Forelimb muscle (tissue), 1 donor: ENCODE measurements at regions not wholly inside any gene's neighbourhood (a gene's known extent, or its start where the extent isn't known, plus 50 kb on each side); places are given as distances from the start of the nearest gene placed in this dataset.

ENCODE experiments used
- DNase-seq: peaks from one replicate; pipeline ENCODE4 v3.0.0-alpha.2; 2013; ENCODE audit warnings: low read depth

GRCh38 chr20:40232273-40232672, 456.8 kb downstream of the MAFB start:
- DNase-seq, result no peak

GRCh38 chr20:40230486-40230885, 458.6 kb downstream of the MAFB start:
- no peak for DNase-seq

DNA sequence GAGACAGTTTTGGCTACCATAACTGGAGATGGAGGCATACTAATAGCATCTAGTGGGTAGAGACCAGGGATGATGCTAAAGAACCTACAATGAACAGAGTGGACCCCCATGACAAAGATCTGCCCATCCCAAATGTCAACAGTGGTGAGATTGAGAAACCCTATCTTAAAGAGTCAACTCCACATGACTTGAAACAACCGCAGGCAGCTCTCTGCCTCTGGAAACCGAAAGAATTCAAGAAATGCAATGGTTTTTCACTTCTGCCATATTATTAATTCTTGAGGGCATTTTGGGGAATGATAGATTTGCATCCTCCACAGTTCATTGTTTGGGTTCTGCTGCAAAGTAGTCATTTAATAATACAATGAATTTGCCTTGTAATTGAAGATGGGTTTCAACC, 463.4 kb downstream of the MAFB start:
- no peak for DNase-seq

DNA sequence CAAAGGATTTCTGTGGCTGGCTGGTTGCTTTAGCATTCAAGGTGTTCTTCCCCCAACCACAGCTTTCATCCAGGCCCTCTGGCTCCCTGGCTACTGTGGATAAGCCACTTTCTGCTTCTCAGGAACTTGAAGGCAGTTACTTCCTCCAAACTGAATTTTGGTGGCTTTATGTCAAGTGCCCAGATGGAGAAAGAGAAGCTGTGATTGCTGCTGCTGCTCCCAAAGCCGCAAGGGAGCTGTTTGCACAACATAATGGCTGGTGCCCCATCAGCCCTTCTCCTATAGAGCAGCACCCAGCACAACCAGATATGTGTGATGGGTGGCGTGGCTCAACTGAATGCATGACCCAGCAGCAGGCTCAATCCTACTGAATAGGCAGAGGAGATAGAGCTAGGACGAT, 465.2 kb downstream of the MAFB start:
- DNase-seq, result no peak

DNA sequence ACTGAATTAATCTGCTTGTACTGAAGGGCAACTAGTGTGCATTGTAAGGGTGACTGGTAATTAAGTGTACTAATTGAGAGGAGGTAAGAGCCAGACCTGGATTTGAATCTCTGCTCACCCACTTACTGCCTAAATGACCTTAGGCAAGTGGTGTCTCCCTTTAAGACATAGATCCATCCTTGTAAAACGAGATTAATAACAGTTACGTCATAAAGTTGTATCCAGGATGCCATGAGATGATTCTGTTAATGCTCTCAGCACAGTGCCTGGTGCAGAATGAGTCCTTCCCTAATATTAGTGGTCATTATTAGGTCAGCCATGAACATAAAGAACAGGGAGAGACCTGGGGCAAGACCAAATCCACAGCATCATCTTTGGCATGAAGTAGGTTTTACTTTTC, 470.1 kb downstream of the MAFB start:
- DNase-seq, result no peak

DNA sequence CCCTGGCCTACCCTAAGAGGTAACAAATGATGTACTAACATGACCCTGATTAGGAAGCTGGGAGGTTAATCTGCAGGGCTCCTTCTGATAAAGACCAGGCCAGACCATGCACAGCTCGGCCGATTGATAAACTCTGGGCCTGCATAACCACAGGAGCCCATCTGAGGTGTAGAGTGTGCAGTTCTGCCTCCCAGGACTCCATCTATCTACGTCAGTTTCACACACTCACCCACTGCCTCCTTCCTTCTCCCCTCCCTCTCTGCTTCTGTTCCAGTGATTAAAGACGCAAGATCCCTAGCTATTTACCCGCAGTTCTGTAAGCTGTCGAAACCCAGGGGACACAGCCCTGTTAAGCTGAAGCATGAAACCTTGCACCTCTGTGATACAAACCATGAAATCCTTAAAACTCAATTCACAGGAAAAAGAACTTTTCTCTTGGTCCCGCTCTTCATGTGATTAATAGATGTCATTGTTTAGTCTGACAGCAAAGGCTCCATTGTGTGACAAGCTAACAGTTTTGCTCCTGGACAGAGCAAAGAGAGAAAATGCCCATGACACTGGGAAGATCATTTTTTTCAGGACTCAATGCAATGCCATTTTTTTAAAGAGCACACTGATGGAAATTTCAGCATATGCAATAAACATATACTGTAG, 470.6 kb downstream of the MAFB start:
- DNase-seq, result no peak

DNA sequence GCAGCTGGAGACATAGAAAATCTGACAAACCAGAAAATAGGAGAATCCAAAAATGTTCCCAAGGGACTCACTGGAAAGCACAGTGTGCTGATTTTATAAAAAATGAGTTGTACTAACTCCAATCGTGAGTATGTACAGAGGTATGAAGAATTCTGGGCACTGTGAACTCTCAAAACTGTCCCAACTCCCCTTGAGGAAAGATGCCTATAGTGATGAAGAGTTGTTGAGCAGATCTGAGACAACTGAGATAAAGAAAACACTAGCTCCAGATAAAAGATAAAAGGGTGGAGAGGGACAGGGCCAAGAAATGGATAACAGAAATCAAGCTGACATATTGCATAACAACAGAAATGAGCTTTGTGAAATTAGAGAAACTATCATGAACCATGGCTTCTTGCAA, 481.4 kb downstream of the MAFB start:
- DNase-seq, result no peak

DNA sequence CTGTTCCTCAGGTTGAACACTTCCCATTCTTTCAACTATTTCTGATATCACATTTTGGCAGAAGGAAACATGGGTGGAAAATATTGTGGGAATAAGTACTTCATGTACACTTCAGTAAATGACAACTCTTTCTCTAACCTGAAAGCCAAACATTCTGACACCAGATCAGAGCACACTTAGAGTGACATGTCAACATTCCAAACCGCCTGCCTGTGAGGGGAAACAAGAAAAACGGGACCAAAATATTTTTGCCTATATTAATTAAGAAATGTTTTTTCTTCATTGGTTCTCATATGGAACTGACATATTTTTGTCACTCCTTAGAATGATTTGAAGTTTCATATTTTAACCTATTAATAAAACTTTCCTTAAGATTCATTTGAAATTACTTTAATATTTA, 483.1 kb downstream of the MAFB start:
- no peak for DNase-seq

DNA sequence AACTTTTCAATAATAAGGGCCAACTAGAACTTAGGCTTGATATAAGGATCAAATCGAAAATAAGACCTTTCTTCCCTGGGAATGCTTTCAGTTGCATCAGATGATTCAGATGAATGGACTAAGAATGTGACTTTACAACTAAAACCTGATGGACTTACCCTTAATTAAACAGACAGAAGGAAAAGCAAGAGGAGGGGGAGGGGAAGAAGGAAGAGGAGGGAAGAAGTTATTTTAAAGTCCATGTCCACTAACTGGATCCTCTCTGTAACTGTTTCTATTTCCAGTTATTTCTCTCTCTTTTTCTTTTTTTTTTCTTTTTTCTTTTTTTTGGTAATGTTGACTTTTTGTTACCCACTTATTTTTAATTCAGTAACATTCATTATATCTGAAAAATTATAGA, 486.0 kb downstream of the MAFB start:
- DNase-seq, result no peak

GRCh38 chr20:40197691-40198090, 491.3 kb downstream of the MAFB start:
- DNase-seq, result no peak

DNA sequence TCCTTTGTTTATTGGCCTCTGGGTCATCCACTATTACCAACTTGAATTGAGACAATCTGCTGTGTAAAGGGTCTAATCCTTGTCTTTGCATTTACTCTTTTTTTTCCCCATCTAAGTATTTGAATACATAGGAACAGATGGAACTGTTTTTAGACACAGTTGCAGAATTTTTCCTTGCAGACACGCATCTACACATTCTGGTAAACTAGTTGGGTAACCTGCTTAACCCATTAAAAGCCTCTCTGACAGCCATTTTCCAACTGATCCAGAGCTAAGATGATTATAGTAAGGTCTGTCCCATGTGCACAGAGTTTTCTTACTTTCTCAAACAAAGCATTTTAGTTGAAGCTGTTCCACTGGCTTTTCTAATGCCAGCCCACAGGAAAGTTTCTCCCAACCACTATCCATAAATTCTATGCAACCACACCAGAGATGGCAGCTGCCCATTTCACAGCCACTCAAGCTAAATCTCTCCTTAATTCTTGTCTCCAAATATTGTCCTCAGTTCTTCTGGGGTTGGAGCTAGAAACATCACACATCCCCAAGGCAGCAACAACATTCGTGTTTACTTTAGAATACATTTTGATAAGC, 492.1 kb downstream of the MAFB start:
- no peak for DNase-seq

DNA sequence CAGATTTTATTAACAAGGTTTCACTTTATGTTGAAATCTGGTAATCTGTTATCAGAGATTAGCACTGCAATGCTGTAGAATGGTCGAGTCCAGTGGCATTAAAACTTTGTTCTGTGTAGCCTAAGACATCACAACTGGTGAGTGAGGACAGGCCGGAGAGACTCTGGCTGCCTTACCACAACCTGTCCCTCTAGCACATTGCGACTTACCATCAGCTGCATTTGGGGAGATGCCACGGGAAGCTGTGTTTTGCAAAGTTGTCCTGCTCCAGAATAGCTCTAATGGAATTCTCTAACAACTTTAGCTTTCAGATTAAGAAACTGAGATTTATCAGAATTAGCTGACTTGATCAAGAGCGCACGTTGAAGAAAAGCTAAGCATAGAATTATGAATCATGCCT, 493.3 kb downstream of the MAFB start:
- no peak for DNase-seq

- no peak for DNase-seq
Measured at GRCh38 chr20:40192529-40192928, 496.5 kb downstream of the MAFB start.

DNA sequence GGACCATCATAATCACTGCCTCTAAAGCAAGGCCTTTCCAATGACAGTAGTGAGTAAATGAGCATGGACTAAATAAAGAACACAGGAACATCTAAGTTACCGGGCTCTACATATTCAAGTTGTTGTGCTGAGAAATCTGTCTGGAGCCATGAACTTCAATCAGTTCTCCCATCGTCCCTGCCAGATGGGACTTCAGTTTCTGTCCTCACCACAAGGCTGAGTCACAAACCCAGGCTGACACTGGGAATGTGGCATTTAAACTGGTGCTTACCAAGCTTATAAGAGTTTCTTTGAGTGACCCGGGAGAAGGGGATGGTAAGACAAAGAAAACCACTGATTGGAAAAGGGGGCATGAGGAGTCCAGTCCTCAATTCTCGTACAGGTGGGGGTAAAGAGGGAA, 497.0 kb downstream of the MAFB start:
- no peak for DNase-seq

- DNase-seq, result no peak
Measured at GRCh38 chr20:40191573-40191972, 497.5 kb downstream of the MAFB start.

- no peak for DNase-seq
Measured at GRCh38 chr20:40189621-40190020, 499.4 kb downstream of the MAFB start.

DNA sequence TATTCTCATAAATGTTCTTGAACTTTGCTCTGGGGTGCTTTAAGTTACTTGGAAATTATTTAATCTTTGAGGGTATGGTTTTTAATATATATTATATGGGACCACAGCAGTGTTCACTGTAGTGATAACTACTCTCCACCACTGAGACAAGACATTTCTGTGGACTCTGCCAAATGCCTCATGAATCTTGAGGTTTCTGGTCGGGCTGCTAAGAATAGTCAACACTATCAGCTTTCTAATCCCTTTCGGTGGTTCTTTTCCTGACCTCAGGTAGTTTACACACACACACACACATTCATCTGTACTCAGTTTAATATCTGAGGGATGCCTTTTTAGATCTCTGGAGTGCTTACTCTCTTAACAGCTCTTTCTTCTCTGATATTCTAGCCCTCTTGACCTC, 500.7 kb downstream of the MAFB start:
- no peak for DNase-seq

GRCh38 chr20:40186826-40187225, 502.2 kb downstream of the MAFB start:
- no peak for DNase-seq

GRCh38 chr20:40181676-40182075, 507.4 kb downstream of the MAFB start:
- no peak for DNase-seq

- no peak for DNase-seq
Measured at GRCh38 chr20:40176098-40176841, 512.8 kb downstream of the MAFB start.

GRCh38 chr20:40175296-40175695, 513.7 kb downstream of the MAFB start:
- DNase-seq, result no peak

GRCh38 chr20:40173872-40174271, 515.2 kb downstream of the MAFB start:
- no peak for DNase-seq

GRCh38 chr20:40168981-40169620, 519.9 kb downstream of the MAFB start:
- no peak for DNase-seq
